Activated T-helper 2 cell treated with anti-CD3 and anti-CD28 coated beads, Interferon-gamma antibody, Interleukin-2, Interleukin-4, amounts not matched to agents 10 μg/mL and 5 μg/mL and 100 μg/mL, durations not matched to agents 14 hours and 24 hours and 36 hours (primary cell): ENCODE measurements at regions not wholly inside any gene's neighbourhood (a gene's known extent, or its start where the extent isn't known, plus 50 kb on each side); places are given as distances from the start of the nearest gene placed in this dataset.
"Not testable (repeated sequence)": the region's sequence is repeated elsewhere in the genome, so short reads cannot be mapped to it uniquely, and the experiment has no call there.

Experiments
- DNase-seq: peaks from one replicate; pipeline ENCODE4 v3.0.0; 2021; ENCODE audit warnings: low spot score
- H3K27ac Mint-ChIP-seq: one replicate; pipeline ENCODE4 v1.8.0; 2021; ENCODE audit warnings: mixed read lengths
- H3K27me3 Mint-ChIP-seq: one replicate; pipeline ENCODE4 v1.8.0; 2021; ENCODE audit warnings: low read depth, mixed read lengths
- H3K36me3 Mint-ChIP-seq: one replicate; pipeline ENCODE4 v1.8.0; 2021; ENCODE audit warnings: low read depth, mixed read lengths
- H3K4me1 Mint-ChIP-seq: one replicate; pipeline ENCODE4 v1.8.0; 2021; ENCODE audit warnings: low read depth, mixed read lengths
- H3K4me3 Mint-ChIP-seq: one replicate; pipeline ENCODE4 v1.8.0; 2021; ENCODE audit warnings: low read depth, mild to moderate bottlenecking, moderate library complexity, mixed read lengths
- H3K9me3 Mint-ChIP-seq: one replicate; pipeline ENCODE4 v1.8.0; 2021; ENCODE audit warnings: mixed read lengths
- intact Hi-C: fragments of 100-400 bp; cut with micrococcal nuclease; formaldehyde crosslinking; loops from one replicate; pipeline ENCODE4 v1.15.1; 2023

DNA sequence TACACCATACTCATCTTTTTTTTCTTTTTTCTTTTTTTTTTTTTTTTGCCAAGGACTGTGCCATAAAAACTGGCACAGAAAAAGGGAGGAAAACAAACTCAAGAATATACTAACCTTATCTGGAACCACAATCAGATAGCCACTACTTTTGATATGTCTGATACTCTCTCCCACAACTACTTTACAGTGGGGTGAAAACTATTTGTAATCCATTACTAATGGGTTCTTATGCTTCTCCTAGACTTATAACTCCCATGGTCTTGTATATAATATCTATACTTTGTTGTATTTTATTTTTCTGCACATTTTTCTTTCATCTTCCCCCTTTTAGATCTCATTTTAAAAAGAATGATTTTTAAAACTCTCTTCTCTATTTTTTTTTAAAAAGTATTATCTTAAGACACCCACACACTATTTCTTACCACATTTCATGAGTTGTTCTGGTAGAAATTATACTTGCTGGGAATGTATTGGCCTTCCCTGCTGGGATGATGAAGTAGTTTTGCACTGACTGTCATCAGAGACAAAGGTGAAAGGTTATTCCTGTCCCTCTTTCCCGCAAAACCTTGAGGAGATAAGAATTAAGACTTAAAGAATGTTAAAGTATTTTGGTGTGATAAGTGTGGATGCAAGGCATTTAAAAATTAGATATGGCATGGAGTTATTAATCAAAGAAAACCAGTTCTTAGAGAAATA lies 146.7 kb upstream of the KLF12 start:
- H3K27me3 Mint-ChIP-seq = peaks cover 56% of the 10 kb centered on the region
- no peaks in the 10 kb centered on the region for H3K36me3 Mint-ChIP-seq
- peaks cover 17% of the 10 kb centered on the region for H3K4me1 Mint-ChIP-seq
- intact Hi-C loops = loop anchor here (2.0 kb wide), 1 partner anchor 36 kb away; no protein-coding TSS in a partner anchor
- no peaks in the 10 kb centered on the region for H3K9me3 Mint-ChIP-seq
- H3K27ac Mint-ChIP-seq = no peak overlapping the region
- H3K4me3 Mint-ChIP-seq = no peak overlapping the region
- no peak for DNase-seq

DNA sequence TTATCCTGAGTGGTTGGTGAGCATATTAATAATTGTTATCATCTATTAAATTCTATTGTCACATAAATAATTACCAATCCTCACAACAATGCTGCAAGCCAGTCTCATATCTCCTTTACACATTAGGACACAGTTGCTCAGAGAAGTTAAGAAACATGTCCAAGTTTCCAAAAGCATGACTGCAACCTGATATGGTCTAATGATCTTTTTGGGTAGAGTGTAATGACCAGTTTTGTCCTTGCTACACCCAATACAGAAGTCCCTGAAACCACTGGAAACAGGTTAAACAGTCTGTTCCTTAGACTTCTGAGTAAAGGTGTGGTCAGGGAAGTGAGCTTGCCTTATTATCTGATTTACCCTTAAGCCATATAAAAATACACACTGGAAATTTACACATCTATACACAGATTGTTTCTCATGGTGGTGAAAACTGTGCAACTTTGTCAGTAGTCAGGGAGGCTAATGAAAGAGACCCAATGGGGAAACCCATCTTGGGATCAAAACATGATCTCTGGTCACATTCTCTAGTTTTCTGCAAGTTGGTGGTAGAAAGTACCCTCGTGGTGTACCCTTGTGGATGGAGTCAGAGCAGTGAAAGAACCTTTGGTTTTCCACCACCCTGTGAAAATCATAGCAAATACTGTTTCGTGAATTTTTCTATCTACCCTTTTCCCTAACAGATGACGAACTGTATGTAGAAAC lies 146.0 kb upstream of the KLF12 start:
- Mint-ChIP-seq H3K36me3 (no peaks in the 10 kb centered on the region), H3K4me3 (no peak overlapping the region), H3K9me3 (no peaks in the 10 kb centered on the region), H3K4me1 (peaks cover 15% of the 10 kb centered on the region), H3K27me3 (peaks cover 58% of the 10 kb centered on the region), H3K27ac (no peak overlapping the region)
- intact Hi-C loops = loop anchor here (2.0 kb wide), 1 partner anchor 35 kb away; no protein-coding TSS in a partner anchor
- DNase-seq = no peak

DNA sequence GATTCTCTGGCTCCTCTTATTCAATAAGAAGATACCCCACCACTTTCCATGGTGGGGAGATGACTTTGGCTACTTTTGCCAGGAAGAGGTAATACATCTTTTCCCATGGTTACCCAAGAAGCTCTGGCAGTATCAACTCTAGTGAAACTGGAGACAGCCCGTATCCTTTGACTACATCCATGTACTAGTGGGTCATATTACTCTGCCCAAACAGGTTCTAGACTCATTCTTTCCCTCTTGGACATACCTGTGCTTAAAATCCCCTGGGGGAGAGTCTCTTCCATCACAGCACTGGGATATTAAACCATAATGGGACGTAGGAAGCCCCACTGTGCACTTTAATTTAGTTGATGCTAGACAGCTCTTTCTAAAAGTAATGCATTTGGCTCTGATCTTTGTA lies 144.7 kb upstream of the KLF12 start:
- no peak for DNase-seq
- Mint-ChIP-seq H3K4me3 (no peak overlapping the region), H3K36me3 (no peaks in the 10 kb centered on the region), H3K27me3 (peaks cover 65% of the 10 kb centered on the region), H3K27ac (no peak overlapping the region), H3K9me3 (no peaks in the 10 kb centered on the region), H3K4me1 (peaks cover 14% of the 10 kb centered on the region)
- intact Hi-C loops = no loop called here

- no peak for DNase-seq
- no peak overlapping the region for H3K4me3 Mint-ChIP-seq
- H3K4me1 Mint-ChIP-seq = peaks cover 2% of the 10 kb centered on the region
- H3K36me3 Mint-ChIP-seq = no peaks in the 10 kb centered on the region
- intact Hi-C loops = no loop called here
- peaks cover 5% of the 10 kb centered on the region for H3K9me3 Mint-ChIP-seq
- no peak overlapping the region for H3K27ac Mint-ChIP-seq
- H3K27me3 Mint-ChIP-seq = peaks cover 60% of the 10 kb centered on the region
Measured at GRCh38 chr13:74274916-74275315, 140.7 kb upstream of the KLF12 start.

GRCh38 chr13:74273581-74273980 lies 139.4 kb upstream of the KLF12 start:
- H3K4me1 Mint-ChIP-seq = no peaks in the 10 kb centered on the region
- peaks cover 5% of the 10 kb centered on the region for H3K9me3 Mint-ChIP-seq
- no peak overlapping the region for H3K4me3 Mint-ChIP-seq
- intact Hi-C loops = no loop called here
- no peak for DNase-seq
- no peaks in the 10 kb centered on the region for H3K36me3 Mint-ChIP-seq
- no peak overlapping the region for H3K27ac Mint-ChIP-seq
- H3K27me3 Mint-ChIP-seq = peaks cover 57% of the 10 kb centered on the region

- Mint-ChIP-seq H3K4me1 (no peaks in the 10 kb centered on the region), H3K4me3 (no peak overlapping the region), H3K27ac (no peak overlapping the region), H3K36me3 (no peaks in the 10 kb centered on the region), H3K27me3 (peaks cover 56% of the 10 kb centered on the region), H3K9me3 (peaks cover 5% of the 10 kb centered on the region)
- intact Hi-C loops = no loop called here
- no peak for DNase-seq
Measured at GRCh38 chr13:74272826-74273225, 138.6 kb upstream of the KLF12 start.

DNA sequence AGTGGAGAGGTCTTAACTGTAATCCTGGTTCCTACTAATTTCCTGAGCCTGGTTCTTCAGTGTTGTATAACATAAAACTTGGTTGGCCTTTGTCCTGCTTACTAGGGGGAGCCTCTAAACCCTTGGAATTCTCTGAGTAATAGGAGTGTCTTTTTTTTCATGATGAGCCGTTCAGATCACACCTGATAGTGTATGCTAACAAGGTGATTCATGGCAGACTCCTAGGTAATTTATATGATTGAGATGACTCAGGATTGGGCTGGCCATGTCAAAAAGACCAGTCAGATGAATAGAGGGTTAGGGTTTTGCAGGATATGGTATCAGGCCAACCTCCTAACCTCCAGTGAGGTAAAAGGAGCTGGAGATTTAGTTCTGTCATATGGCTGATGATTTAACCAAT lies 135.8 kb upstream of the KLF12 start:
- Mint-ChIP-seq H3K36me3 (no peaks in the 10 kb centered on the region), H3K4me1 (no peaks in the 10 kb centered on the region), H3K9me3 (peaks cover 20% of the 10 kb centered on the region), H3K27me3 (peaks cover 48% of the 10 kb centered on the region), H3K4me3 (no peak overlapping the region), H3K27ac (no peak overlapping the region)
- no peak for DNase-seq
- intact Hi-C loops = no loop called here

- H3K27ac Mint-ChIP-seq = no peak overlapping the region
- H3K27me3 Mint-ChIP-seq = peaks cover 40% of the 10 kb centered on the region
- H3K4me1 Mint-ChIP-seq = no peaks in the 10 kb centered on the region
- no peak overlapping the region for H3K4me3 Mint-ChIP-seq
- no peaks in the 10 kb centered on the region for H3K36me3 Mint-ChIP-seq
- no peak for DNase-seq
- intact Hi-C loops = no loop called here
- H3K9me3 Mint-ChIP-seq = peaks cover 30% of the 10 kb centered on the region
Measured at GRCh38 chr13:74266861-74267260, 132.7 kb upstream of the KLF12 start.

DNA sequence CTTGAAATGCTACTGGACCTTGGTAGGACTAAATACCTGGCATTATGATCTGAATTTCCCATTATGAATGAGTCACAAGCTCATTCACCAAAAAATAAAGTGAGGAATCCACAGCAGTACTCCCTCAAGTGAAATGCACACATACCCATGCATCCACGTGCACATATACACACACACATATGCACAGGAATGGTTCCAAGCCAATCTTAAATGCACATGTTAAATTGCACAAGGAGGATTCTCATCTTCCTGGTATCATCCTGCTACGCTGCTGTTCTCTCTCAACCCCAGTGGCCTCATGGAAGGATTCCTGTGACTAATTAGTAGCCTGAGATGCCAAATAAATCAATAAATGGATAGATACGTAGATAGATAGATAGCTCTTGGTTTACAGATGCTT lies 132.1 kb upstream of the KLF12 start:
- H3K36me3 Mint-ChIP-seq = no peaks in the 10 kb centered on the region
- intact Hi-C loops = no loop called here
- no peak overlapping the region for H3K4me3 Mint-ChIP-seq
- no peak for DNase-seq
- no peak overlapping the region for H3K27ac Mint-ChIP-seq
- no peaks in the 10 kb centered on the region for H3K4me1 Mint-ChIP-seq
- peaks cover 38% of the 10 kb centered on the region for H3K27me3 Mint-ChIP-seq
- peaks cover 30% of the 10 kb centered on the region for H3K9me3 Mint-ChIP-seq

DNA sequence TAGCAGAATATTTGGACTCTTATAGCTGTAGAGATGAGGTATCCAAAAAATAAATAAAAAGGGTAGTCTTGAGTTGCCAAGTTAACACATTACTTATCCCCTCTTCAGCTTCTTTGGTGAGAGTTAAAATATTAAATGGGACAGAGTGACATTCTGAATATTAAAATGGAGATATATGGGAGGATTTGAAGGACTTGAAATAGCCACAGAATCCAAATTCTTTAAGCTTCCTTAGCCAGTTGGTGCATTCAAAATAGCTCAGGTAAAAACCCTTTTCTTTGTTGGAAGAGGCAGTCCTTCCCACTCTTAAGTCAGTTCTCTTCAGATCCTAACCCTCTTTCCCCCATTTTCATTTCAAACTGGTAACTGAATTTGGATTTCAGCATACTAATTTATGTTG lies 130.1 kb upstream of the KLF12 start:
- H3K36me3 Mint-ChIP-seq = no peaks in the 10 kb centered on the region
- H3K4me1 Mint-ChIP-seq = peaks cover 4% of the 10 kb centered on the region
- H3K27me3 Mint-ChIP-seq = peaks cover 34% of the 10 kb centered on the region
- no peak overlapping the region for H3K4me3 Mint-ChIP-seq
- H3K27ac Mint-ChIP-seq = no peak overlapping the region
- intact Hi-C loops = no loop called here
- H3K9me3 Mint-ChIP-seq = peaks cover 30% of the 10 kb centered on the region
- no peak for DNase-seq

DNA sequence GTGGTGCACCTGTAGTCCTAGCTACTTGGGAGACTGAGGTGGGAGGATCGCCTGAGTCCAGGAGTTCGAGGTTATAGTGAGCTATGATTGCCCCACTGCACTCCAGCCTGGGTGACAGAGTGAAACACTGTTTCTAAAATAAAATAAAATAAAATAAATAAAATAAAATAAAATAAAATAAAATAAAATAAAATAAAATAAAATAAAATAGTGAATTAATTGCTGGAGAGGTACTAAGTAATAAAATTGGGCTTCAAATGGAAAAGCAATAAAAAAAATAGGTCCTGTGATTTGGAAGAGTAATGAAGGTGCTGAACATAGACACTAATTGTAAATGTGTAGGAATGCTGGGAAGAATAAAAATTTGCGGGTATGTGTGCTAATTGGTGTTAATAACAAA lies 126.2 kb upstream of the KLF12 start:
- peaks cover 25% of the 10 kb centered on the region for H3K4me1 Mint-ChIP-seq
- H3K4me3 Mint-ChIP-seq, DNase-seq, H3K27ac Mint-ChIP-seq, H3K36me3 Mint-ChIP-seq, intact Hi-C loops: not testable (repeated sequence)
- peaks cover 17% of the 10 kb centered on the region for H3K9me3 Mint-ChIP-seq
- peaks cover 10% of the 10 kb centered on the region for H3K27me3 Mint-ChIP-seq

DNA sequence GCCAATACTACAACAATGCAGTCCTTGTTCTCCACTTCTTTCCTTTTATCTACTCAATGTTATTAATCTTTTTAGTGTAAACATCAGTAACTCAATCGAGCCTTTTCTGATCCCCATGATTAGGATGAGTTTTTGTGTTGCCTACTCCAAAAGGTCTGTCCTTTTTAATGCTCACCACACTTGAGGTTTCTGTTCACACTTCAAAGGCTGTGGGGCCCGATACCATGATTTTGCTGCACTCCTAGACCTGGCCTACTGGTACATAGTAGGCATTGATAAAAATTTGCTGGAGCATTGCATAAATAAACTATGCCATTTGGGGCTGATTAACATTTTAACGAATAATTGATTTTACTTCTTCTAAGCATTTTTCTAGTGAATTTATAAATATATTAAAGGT lies 125.4 kb upstream of the KLF12 start:
- Mint-ChIP-seq H3K4me3 (no peak overlapping the region), H3K9me3 (peaks cover 13% of the 10 kb centered on the region), H3K4me1 (peaks cover 25% of the 10 kb centered on the region), H3K36me3 (no peaks in the 10 kb centered on the region), H3K27me3 (peaks cover 10% of the 10 kb centered on the region), H3K27ac (no peak overlapping the region)
- intact Hi-C loops = no loop called here
- DNase-seq = no peak

DNA sequence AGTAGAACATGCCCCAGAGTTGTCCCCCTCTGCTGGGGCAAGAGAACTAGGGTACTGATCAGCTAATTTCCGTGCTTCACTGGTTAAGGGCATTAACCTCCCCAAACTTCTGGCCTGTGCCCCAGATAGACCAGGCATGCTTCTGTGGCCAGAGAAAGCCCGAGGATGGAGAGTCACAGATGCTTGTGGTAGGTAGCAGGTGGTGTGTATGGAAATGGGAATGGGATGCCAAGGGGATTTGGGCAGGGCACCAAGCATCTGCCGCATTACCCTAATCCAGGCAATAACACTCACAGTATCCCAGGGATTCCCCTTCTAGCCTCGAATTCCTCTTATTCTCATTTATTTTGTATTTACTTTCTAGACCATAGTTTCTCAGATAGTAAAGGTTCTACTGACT lies 124.8 kb upstream of the KLF12 start:
- H3K4me1 Mint-ChIP-seq = peaks cover 28% of the 10 kb centered on the region
- peaks cover 9% of the 10 kb centered on the region for H3K27me3 Mint-ChIP-seq
- peaks cover 8% of the 10 kb centered on the region for H3K9me3 Mint-ChIP-seq
- H3K4me3 Mint-ChIP-seq = no peak overlapping the region
- intact Hi-C loops = no loop called here
- DNase-seq = no peak
- H3K27ac Mint-ChIP-seq = no peak overlapping the region
- H3K36me3 Mint-ChIP-seq = no peaks in the 10 kb centered on the region
